Testis (tissue), 2 donors: ENCODE measurements at regions not wholly inside any gene's neighbourhood (a gene's known extent, or its start where the extent isn't known, plus 50 kb on each side); places are given as distances from the start of the nearest gene placed in this dataset.

Source experiments
- CTCF ChIP-seq, 3 experiments: fragments of 450-650 bp in 2 of 3; fragments of 200-600 bp in 1 of 3; sonication (generic) in 1 of 3; IDR thresholded peaks; one replicate each; pipeline ENCODE4 v1.5.1; 2016 to 2019; ENCODE audit warnings: antibody characterized with exemption in 3 of 3, mild to moderate bottlenecking in 2 of 3, moderate library complexity in 1 of 3
- POLR2A ChIP-seq: fragments of 450-650 bp; IDR thresholded peaks from one replicate; pipeline ENCODE4 v1.6.1; 2017; ENCODE audit warnings: antibody characterized with exemption, mild to moderate bottlenecking, moderate library complexity

GRCh38 chr21:28588997-28589396, 403.7 kb downstream of the LTN1 start:
- TF ChIP-seq CTCF (IDR thresholded peaks at IDR 0.05) (no peak), POLR2A (no peak)
